ENCODE measurements at regions not wholly inside any gene's neighbourhood (a gene's known extent, or its start where the extent isn't known, plus 50 kb on each side); places are given as distances from the start of the nearest gene placed in this dataset.

DNA sequence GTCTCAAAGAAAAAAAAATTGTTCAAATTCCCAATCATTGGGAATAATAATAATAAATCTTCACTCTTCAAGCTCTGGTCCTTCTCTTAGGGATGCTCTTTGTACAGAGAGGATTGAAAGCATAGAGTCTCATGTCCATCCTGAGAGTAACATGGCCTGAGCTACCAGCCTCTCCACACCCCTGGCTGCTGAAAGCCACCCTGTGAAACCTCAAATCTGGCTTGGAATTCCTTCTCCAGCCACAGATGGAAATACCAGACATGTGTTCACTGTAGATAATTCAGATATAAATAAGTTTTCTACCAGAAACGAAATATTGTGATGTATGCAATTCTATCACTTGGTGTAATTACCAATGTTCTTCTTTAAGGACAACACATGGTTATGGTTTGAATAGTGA lies 140.6 kb downstream of the ARSF start:
- DNase-seq = peak; percentile 6

DNA sequence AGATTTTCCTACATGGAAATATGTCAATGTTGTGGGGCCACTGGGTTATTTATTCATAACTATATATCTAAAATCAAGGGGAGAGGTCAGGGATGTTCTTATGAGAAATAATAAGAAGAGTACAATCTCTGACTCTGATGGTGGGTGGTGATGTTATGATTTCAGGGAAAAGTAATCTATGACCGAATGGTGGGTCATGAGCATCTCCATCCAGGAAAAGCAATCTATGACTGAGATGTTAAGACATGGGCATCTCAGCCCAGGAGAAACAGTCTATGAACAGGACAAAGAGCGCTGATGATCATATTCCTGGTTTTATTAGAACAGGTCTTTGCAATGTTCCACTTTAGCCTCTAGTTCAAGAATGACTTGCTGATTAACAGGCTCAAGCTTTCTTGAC lies 137.1 kb downstream of the ARSF start:
- no peak for DNase-seq

DNA sequence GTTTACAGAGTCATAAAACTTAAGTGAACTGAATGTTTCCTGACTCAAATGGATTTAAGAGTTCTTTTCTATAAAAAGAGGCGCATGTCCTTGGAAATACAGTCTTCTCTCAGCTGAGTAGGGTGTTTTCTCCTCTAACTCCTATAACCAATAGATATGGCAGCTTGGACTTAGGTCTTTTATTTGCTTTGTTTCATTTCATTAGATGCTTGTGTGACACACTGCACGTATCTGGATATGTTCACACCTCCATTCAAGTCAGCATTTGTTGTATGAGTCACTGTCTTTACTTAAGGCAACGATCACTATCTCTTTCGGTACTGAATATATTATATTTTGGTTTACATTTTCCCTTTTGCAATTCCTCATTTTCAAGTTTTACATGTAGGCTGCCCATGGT lies 136.6 kb downstream of the ARSF start:
- no peak for DNase-seq

DNA sequence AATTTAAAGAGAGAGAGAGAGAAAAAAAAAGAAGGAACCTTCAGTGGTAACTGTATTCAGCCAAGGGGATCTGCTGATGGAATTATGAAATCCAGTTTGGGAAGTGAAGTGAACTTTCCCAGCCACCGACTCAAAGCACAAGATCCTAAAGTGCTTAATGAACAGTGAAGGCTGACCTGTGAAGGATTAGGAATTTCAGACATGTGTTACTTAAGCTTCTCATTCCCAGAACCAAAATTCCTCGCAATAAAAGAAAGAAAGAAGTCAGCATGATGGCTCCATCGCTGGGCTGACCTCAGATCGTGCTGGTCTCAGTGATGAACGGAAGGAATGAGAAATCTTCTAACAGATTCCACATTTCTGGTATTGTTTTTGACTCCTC lies 135.2 kb downstream of the ARSF start:
- peak; percentile 61 for DNase-seq

DNA sequence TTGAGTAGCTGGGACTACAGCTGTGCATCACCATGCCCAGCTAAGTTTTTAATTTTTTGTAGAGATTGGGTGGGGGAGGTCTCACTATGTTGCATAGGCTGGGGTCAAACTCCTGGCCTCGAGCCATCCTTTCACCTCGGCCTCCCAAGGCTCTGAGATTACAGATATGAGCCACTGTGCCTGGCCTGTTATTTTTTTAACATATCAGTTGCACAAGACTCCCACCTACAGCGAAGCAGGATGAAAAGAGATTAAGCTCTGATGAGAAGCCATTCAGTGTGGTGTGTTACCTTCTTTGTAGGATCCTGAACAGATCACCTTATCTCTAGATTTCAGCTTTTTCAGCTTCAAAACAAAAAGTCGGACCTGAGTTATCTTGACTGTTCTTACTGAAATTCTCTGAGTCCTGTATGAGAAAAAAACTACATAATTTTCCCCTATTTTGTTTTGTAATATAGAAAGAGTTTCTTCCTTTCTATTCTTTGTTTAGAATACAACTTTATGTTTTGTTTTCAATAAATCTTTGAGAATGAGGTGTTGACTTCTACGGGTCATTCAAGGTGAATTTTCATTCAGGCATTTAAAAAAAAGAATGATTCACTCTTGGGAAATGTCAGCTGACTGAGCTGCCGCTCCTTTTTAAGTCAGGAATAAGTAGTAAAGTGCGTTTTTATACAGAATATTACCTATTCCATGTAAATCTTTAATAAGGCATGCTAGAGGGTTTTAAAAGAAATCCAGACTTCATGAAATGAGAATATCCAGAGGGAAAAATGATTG lies 134.6 kb downstream of the ARSF start:
- DNase-seq = peak; percentile 54

DNA sequence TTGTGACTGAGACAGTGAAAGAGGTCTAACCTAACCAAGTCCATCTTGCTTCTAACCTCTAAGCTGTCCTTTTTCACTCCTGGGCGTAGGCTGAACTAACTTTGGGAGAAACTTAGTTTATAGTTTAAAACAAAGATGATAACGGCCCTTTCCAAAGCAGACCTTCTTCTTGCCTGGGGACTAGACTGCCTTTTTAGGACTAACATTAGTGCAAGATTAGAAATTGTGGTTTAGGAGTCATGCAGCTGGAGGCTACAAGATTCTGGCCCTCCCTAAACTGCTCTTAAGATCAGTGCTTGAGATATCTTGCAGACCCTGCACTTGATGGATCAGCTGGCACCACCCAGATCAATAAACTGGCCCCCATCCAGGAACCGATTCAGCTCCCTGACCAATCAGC lies 130.9 kb downstream of the ARSF start:
- peak; percentile 73 for DNase-seq

DNA sequence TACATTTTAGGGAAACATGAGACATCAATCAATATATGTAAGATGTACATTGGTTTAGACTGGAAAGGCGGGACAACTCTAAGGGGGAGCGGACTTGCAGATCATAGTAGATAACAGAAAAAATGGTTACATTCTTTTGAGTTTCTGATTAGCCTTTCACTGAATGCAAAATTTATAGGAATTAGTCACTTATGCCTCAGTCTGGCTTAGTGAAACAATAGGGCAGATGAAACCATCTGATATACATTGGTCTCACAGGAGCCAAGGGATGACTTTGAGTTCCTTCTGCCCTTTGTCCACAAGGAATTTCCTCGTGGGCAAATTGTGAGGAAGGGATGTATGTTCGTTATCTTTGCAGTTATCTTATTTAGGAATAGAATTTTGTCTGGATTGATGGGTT lies 128.2 kb downstream of the ARSF start:
- DNase-seq = no peak

DNA sequence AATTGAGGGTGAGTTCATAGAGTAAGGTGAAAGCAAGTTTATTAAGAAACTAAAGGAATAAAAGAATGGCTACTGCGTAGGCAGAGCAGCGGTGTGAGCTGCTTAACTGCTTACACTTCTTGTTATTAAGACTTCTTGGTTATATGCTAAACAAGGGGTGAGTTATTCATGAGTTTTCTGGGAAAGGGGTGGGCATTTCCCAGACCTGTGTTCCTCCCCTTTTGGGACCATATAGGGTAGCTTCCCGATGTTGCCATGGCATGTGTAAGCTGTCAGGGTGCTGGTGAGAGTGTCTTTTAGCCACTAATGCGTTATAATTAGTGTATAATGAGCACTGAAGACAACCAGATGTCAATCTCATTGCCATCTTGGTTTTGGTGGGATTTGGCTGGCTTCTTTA lies 126.5 kb downstream of the ARSF start:
- DNase-seq = peak; percentile 19

DNA sequence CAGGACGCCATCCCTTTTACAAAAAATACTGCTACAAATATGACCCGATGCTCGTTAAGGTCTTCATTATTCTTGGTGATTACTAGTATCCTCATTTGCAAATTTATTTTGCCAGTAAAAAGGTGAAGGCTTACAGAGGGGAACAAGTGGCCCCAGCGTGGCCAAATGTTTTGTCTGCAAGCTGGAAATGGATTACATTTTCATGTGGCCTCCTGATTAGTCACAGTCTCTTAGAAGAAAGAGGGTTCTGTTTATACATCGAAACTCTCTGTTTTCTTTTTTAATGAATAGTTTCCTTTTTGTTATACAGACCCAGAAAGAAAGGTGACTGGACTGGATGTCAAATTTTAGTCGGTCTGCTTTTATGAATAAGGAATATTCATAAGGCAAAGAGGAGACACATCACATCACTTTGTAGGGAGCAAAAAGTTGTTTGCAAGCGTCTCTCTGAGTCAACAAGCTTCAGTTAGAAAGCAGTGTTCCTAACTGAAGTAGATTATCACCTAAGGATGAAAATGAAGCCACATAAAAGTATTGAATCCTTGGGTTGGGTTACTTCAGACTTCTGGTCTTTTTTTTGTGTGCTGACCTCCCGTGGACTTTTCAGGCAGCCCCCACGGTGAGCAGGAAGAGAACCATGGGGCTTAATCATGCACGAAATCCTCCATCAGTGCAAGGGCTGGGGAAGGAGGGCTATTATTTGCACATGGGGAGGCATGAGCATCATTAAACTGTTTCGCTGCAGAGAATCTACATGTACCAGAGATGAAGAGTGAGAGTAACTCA lies 125.6 kb downstream of the ARSF start:
- peak; percentile 4 for DNase-seq

DNA sequence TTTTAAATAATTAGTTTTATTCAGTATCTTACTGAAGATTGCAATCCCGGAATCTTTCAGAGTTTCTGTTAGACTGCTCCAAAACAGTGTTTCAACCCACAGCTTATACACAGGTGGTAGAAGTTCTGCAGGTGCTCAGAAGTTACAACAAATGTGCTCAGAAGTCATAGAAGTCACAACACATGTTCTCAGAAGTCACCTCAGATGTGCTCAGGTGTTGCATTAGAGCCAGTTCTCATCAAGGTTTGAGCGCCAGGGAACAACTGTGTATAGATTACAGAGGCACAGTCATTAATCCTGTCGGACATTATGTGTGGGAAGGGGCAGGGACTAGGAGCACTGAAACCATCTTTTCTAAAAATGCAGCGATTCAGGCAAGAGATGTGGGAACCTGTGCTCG lies 124.5 kb downstream of the ARSF start:
- DNase-seq = no peak
